Esophagus squamous epithelium (tissue), 4 donors: ENCODE measurements at regions not wholly inside any gene's neighbourhood (a gene's known extent, or its start where the extent isn't known, plus 50 kb on each side); places are given as distances from the start of the nearest gene placed in this dataset.

Experiments
- POLR2A ChIP-seq, 4 donors: fragments of 450-650 bp; IDR thresholded peaks; one replicate each; pipeline ENCODE4 v1.6.1; 2017; ENCODE audit warnings: antibody characterized with exemption in 4 of 4, mild to moderate bottlenecking in 4 of 4, moderate library complexity in 3 of 4
- TF ChIP-seq, protein P1 (sequence below), 6 experiments: fragments of 450-650 bp in 4 of 6; fragments of 200-600 bp in 2 of 6; sonication (generic) in 2 of 6; IDR thresholded peaks; one replicate each; pipeline ENCODE4 v1.5.1; 2016 to 2019; ENCODE audit warnings: antibody characterized with exemption in 6 of 6, mild to moderate bottlenecking in 4 of 6, moderate library complexity in 4 of 6

GRCh38 chr16:5450409-5451104, 353.0 kb upstream of the EEF2KMT start:
- TF ChIP-seq POLR2A (IDR thresholded peaks at IDR 0.05) = no peak
- TF ChIP-seq, protein P1, sequence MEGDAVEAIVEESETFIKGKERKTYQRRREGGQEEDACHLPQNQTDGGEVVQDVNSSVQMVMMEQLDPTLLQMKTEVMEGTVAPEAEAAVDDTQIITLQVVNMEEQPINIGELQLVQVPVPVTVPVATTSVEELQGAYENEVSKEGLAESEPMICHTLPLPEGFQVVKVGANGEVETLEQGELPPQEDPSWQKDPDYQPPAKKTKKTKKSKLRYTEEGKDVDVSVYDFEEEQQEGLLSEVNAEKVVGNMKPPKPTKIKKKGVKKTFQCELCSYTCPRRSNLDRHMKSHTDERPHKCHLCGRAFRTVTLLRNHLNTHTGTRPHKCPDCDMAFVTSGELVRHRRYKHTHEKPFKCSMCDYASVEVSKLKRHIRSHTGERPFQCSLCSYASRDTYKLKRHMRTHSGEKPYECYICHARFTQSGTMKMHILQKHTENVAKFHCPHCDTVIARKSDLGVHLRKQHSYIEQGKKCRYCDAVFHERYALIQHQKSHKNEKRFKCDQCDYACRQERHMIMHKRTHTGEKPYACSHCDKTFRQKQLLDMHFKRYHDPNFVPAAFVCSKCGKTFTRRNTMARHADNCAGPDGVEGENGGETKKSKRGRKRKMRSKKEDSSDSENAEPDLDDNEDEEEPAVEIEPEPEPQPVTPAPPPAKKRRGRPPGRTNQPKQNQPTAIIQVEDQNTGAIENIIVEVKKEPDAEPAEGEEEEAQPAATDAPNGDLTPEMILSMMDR (IDR thresholded peaks at IDR 0.05) = no peak
